Glutamatergic neuron (in vitro differentiated cells): ENCODE measurements at regions not wholly inside any gene's neighbourhood (a gene's known extent, or its start where the extent isn't known, plus 50 kb on each side); places are given as distances from the start of the nearest gene placed in this dataset.

ENCODE experiments used
- DNase-seq: peaks from one replicate; pipeline ENCODE4 v3.0.0; 2022
- H3K27ac Mint-ChIP-seq: one replicate; pipeline ENCODE4 v1.8.0; 2020; ENCODE audit warnings: mild to moderate bottlenecking, mixed read lengths, inconsistent platforms; ENCODE audit not compliant: unreplicated experiment
- H3K27me3 Mint-ChIP-seq: one replicate; pipeline ENCODE4 v1.8.0; 2020; ENCODE audit warnings: mild to moderate bottlenecking, moderate library complexity, mixed read lengths, inconsistent platforms; ENCODE audit not compliant: unreplicated experiment
- H3K36me3 Mint-ChIP-seq: one replicate; pipeline ENCODE4 v1.8.0; 2020; ENCODE audit warnings: mild to moderate bottlenecking, mixed read lengths, inconsistent platforms; ENCODE audit not compliant: unreplicated experiment
- H3K4me1 Mint-ChIP-seq: one replicate; pipeline ENCODE4 v1.8.0; 2020; ENCODE audit warnings: mild to moderate bottlenecking, low read depth, mixed read lengths, inconsistent platforms; ENCODE audit not compliant: unreplicated experiment
- H3K4me3 Mint-ChIP-seq: one replicate; pipeline ENCODE4 v1.8.0; 2020; ENCODE audit warnings: mild to moderate bottlenecking, mixed read lengths, inconsistent platforms; ENCODE audit not compliant: unreplicated experiment
- H3K9me3 Mint-ChIP-seq: one replicate; pipeline ENCODE4 v1.8.0; 2020; ENCODE audit warnings: mild to moderate bottlenecking, moderate library complexity, mixed read lengths, inconsistent platforms; ENCODE audit not compliant: unreplicated experiment
- TF ChIP-seq, protein P1 (sequence below): fragments of 200-600 bp; sonication (generic); IDR thresholded peaks from one replicate; pipeline ENCODE4 v1.5.0; 2021; ENCODE audit not compliant: partially characterized antibody, unreplicated experiment

DNA sequence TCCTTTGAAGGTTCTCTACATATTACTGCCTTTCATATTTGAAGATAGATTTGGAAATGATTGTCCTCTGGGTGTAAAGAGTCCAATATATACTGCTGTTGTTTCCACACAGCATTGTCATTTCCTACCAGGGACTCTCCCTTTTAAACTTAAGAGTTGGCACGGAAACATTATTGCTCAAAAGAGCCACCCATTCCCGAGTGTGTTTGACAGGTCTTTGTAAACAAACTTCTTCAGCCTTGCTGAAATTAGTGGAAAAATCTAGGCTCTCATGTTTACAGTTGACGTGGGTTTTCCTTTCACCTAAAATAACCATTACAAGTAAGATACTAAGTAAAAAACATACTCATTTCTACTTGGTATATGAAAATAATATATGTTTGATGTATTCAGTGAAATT is 111.4 kb upstream of the LIMCH1 start:
- Mint-ChIP-seq H3K4me3 (no peak overlapping the region), H3K9me3 (no peaks in the 10 kb centered on the region), H3K27ac (no peak overlapping the region), H3K27me3 (no peaks in the 10 kb centered on the region), H3K36me3 (no peaks in the 10 kb centered on the region), H3K4me1 (peaks cover 10% of the 10 kb centered on the region)
- TF ChIP-seq, protein P1, sequence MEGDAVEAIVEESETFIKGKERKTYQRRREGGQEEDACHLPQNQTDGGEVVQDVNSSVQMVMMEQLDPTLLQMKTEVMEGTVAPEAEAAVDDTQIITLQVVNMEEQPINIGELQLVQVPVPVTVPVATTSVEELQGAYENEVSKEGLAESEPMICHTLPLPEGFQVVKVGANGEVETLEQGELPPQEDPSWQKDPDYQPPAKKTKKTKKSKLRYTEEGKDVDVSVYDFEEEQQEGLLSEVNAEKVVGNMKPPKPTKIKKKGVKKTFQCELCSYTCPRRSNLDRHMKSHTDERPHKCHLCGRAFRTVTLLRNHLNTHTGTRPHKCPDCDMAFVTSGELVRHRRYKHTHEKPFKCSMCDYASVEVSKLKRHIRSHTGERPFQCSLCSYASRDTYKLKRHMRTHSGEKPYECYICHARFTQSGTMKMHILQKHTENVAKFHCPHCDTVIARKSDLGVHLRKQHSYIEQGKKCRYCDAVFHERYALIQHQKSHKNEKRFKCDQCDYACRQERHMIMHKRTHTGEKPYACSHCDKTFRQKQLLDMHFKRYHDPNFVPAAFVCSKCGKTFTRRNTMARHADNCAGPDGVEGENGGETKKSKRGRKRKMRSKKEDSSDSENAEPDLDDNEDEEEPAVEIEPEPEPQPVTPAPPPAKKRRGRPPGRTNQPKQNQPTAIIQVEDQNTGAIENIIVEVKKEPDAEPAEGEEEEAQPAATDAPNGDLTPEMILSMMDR, result no peak
- no peak for DNase-seq

DNA sequence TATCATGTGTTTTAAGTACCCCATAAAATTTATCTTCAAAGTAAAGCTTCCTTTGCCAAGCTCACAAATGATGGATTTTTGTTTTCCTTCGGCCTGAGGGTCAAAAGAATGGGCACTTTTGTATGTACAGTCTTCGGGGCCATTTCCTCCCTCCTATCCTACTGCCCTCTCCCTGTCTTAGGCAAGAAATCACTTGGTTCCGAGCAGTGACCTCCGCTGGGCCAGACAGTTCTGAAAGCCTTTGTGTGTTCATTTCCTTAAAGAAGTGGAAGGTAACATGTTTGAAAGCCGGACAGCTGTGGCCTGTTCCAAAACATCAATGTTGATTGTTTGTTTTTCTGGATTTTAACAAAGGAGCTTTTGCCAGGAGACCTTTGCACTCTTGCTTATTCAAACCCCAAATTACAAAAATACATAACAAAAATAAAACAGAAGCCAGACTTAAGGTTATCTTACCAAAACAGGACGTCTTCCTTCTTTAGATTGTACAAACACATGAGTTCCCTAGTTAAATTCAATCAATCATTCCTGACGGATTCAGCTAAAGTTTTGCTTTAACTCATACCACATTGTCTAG is 110.6 kb upstream of the LIMCH1 start:
- TF ChIP-seq, protein P1, result no peak
- Mint-ChIP-seq H3K27ac (no peak overlapping the region), H3K9me3 (no peaks in the 10 kb centered on the region), H3K4me1 (peaks cover 15% of the 10 kb centered on the region), H3K36me3 (no peaks in the 10 kb centered on the region), H3K4me3 (no peak overlapping the region), H3K27me3 (no peaks in the 10 kb centered on the region)
- no peak for DNase-seq

- no peaks in the 10 kb centered on the region for H3K9me3 Mint-ChIP-seq
- H3K36me3 Mint-ChIP-seq, result no peaks in the 10 kb centered on the region
- H3K27me3 Mint-ChIP-seq, result no peaks in the 10 kb centered on the region
- no peak overlapping the region for H3K4me3 Mint-ChIP-seq
- DNase-seq, result no peak
- peaks cover 17% of the 10 kb centered on the region for H3K4me1 Mint-ChIP-seq
- no peak overlapping the region for H3K27ac Mint-ChIP-seq
- TF ChIP-seq, protein P1, result no peak
Observed at GRCh38 chr4:41427931-41428600, 109.9 kb upstream of the LIMCH1 start.

DNA sequence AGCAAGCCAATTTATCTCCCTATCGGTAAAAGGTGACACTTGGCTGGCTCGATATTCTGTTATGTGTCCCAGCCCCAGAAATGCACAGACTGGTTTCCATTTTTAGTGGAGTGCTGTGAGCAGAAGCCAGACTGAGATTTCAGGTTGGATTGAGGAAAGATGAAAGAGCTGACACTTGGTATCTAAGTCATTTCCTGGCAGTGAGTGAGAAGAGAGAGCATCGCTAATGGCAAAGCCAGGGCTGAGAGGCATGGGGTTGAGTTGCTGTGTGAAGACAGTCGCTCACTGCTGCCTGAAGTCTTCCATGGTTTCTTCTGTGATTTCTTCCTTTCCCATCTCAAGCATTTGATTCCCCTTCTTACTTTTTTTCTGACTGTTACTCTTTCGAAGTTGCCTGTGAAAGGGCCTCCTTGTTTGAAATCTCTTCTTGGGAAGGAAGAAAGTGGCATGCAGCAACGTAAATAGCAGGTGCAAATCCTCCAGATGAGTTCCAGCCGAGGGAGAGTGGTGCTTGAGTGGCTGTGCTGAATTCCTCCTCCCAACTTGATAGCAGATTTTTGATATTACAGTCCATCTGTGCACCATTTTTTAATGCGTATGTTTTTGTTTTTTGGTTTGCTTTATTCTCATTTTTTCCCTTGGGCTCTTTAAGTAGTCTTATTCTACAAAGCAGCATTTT is 109.2 kb upstream of the LIMCH1 start:
- TF ChIP-seq, protein P1, result no peak
- Mint-ChIP-seq H3K36me3 (no peaks in the 10 kb centered on the region), H3K4me3 (no peak overlapping the region), H3K27ac (no peak overlapping the region), H3K9me3 (no peaks in the 10 kb centered on the region), H3K4me1 (peaks cover 19% of the 10 kb centered on the region), H3K27me3 (no peaks in the 10 kb centered on the region)
- no peak for DNase-seq

DNA sequence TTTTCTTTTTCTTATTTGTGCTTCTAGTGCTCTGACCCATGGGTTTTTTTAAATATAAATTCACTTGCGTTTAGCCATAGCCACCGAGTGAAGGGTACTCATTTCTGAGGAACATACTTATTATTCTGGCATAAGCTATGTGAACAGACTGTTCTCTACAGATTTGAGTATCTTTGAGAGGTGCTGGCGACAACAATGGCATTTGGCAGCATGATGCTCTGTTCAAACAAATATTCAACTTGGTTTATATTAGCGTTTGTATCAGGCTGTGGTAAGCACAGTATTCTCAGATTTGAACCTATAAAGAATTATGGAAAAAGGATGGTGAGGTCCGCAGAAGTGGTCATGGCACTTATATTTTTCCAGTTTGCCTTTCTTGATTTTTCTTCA is 108.7 kb upstream of the LIMCH1 start:
- TF ChIP-seq, protein P1, result no peak
- H3K4me1 Mint-ChIP-seq, result peaks cover 19% of the 10 kb centered on the region
- no peaks in the 10 kb centered on the region for H3K36me3 Mint-ChIP-seq
- DNase-seq, result no peak
- no peaks in the 10 kb centered on the region for H3K27me3 Mint-ChIP-seq
- no peak overlapping the region for H3K27ac Mint-ChIP-seq
- no peaks in the 10 kb centered on the region for H3K9me3 Mint-ChIP-seq
- no peak overlapping the region for H3K4me3 Mint-ChIP-seq
